ENCODE measurements at regions not wholly inside any gene's neighbourhood (a gene's known extent, or its start where the extent isn't known, plus 50 kb on each side); places are given as distances from the start of the nearest gene placed in this dataset.
"Not testable (repeated sequence)": the region's sequence is repeated elsewhere in the genome, so short reads cannot be mapped to it uniquely, and the experiment has no call there.

- DNase-seq (ENCODE audit: low read depth): no peak
These were observed 141.8 kb downstream of the SIM1 start for GRCh38 chr6:100322886-100323285.

- no peak for DNase-seq (ENCODE audit: low read depth)
These were observed 144.0 kb downstream of the SIM1 start for GRCh38 chr6:100320686-100321085.

GRCh38 chr6:100317031-100317430 lies 147.7 kb downstream of the SIM1 start:
- no peak for DNase-seq (ENCODE audit: low read depth)

GRCh38 chr6:100314186-100314585 lies 150.5 kb downstream of the SIM1 start:
- no peak for DNase-seq (ENCODE audit: low read depth)

DNA sequence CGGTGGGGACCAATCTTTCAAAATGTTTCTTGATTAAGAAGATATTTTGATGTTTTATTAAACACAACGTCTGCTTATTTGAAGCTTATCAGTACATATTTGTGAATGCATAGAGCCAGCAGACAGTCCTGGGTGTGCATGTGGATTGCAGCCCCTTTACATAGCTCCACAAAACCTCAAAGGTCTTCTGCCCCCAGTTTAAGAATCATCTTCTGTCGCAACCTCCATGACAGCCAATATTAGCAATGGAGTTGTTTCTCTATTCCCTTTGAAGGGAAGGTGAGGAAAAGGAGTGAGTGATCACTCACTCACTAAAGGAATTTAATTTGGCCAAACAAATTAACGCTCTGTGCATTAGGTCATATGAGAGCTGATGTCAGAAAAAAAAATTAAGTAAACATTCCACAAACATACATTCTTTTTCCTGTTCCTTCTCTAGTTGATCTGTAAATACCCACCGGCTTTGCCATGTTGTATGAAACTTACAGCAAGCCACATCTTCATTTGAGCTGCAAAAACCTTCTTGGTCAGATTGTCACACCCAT lies 152.9 kb downstream of the SIM1 start:
- DNase-seq (ENCODE audit: low read depth): no peak

- no peak for DNase-seq (ENCODE audit: low read depth)
These were observed 155.5 kb downstream of the SIM1 start for GRCh38 chr6:100309174-100309573.

DNA sequence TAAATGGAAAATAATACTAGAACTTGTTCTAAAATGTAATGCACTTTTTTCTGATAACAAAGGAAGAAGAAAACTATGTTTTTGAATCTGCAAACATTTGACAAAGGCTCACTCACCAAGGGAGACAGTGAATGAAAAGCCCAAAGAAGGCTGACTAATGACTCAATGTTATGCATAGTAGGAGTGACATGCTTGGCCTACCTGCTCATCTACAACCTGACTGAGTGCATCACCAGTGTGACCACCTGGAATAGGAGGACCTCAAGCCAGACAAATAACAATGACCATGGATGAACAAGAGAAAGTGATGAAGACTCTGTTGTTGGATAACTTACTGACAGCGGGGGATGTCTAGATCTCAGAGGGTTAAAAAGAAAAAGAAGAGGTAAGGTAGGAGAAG lies 157.2 kb downstream of the SIM1 start:
- no peak for DNase-seq (ENCODE audit: low read depth)

- DNase-seq (ENCODE audit: low read depth): no peak
These were observed 159.4 kb downstream of the SIM1 start for GRCh38 chr6:100305209-100305869.

DNA sequence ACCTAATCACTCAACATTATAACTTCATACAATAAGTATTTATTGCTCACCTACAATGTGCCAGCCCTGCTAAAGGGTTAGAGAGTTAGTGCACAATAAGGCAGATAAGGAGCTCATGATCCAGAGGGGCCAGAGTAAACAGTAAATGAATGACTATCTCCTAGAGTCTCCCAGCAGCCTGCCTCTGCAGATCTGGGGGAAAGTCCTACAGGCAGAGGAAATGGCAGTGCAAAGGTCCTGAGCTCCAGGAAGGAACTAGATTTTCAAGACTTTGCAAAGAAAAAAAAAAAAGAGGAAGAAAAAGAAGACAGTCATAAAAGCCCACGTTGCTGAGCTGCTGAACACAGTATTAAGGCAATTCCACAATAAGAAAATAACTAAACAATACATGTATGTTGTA lies 160.1 kb downstream of the SIM1 start:
- DNase-seq (ENCODE audit: low read depth): no peak

GRCh38 chr6:100301731-100302130 lies 163.0 kb downstream of the SIM1 start:
- DNase-seq (ENCODE audit: low read depth): no peak

DNA sequence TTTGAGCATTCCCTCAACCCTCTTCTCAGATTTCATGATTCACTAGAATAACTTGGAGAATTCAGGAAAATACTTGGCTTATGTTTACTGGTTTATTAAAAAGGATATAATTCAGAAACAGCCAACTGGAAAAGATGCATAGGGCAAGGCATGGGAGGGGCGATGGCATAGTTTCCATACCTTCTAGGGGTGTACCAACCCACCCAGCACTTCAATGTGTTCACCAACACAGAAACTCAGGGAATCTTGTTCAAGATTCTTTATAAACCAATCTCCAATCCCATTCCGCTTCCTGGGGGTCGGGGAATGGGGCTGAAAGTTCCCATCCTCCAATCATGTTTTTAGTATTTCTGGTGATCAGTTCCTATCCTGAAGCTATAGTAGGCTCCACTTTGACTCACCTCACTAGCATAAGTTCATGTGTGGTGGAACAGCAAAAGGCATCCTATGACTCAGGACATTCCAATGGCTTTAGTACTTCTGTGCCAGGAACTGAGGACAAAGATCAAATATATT lies 164.4 kb downstream of the SIM1 start:
- no peak for DNase-seq (ENCODE audit: low read depth)

DNA sequence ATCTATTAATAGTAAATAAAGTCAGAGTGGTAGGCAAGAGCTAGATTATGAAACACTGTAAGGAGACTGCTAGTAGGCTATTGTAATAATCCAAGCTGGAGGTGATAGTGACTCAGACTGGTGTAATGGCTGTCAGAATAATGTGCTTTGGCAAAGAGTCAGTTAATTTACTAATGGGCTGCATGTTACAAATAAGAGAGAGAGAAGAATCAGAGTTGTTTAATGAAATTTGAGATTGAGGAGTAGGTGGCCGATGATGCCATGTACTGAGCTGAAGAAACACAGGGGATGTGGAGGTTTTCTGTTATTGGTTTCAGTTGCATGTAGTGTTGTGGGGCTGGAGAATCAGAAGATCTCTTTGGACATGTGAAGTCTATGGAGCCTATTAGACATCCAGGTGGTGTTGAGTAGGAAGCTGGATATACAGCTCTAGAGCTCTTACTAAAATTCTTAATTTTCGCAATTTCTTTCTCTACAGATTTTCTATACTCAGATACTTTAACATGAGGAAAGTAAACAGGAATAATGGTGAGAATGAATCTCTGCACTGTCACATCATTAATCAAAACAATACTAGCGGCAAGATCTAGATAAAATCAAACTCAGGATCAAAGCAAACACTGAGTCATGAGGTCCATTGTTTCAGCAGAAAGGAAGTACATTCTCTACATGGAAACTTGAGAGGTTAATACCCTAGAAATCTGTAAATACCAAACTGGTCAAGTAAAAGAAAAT lies 167.7 kb downstream of the SIM1 start:
- no peak for DNase-seq (ENCODE audit: low read depth)

- DNase-seq (ENCODE audit: low read depth): not testable (repeated sequence)
These were observed 169.5 kb downstream of the SIM1 start for GRCh38 chr6:100295172-100295571.

DNA sequence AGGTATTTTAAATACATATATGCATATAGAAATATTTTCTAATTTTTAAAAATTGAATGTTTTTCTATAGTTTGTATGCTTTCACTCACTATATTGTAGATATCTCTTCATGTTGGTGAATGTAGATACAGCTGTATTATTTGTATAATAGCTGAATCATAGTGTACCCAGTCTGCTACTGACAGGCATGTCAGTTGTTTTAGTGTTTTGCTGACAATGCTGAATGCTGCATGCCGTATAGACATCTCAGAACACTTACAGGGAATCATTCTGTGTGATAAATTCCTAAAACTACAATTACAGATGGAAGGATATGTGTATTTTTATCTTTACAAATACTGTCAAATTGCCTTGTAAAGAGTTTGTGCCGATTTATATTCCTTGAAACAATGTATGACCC lies 175.4 kb downstream of the SIM1 start:
- DNase-seq (ENCODE audit: low read depth): no peak

DNA sequence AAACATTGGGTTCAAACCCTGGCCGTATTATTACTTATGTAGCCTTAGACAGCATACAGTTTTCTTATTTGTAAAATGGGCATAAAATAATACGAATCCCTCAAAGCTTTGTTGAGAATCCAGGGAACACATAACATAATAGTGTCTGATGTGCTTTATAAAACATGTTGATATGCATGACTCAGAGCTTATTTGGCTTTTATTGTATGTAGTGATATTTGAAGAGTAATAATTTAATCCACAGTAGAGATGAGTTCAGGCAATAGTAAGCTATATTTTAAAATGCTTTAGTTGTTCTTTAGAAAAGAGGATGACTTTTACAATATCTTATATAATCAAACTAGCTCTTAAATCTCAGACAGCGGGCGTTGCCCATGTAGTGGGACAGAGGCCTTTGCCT lies 176.4 kb downstream of the SIM1 start:
- no peak for DNase-seq (ENCODE audit: low read depth)

GRCh38 chr6:100283285-100283684 lies 181.4 kb downstream of the SIM1 start:
- DNase-seq (ENCODE audit: low read depth): no peak

DNA sequence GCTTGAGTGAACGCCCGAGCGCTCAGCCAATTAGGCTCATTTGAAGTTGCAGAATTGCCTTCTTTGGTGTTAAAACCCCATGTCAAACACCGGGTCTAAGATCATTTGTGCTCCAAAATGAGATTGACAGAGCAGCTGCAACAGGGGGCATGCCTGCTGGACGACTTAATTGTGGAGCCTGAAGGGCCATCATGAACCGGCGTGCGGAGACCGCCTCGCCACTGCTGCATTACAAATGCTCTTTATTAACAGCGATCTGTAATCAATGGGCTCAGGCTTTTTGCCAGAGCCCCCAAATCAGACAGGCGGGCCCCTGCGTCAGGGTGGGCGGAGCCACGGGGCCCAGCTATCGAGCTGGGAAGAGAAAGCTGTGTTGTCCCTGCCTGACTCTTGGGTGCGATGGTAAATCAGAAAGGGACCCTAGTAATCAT lies 183.2 kb downstream of the SIM1 start:
- no peak for DNase-seq (ENCODE audit: low read depth)

GRCh38 chr6:100276311-100277057 lies 188.2 kb downstream of the SIM1 start:
- no peak for DNase-seq (ENCODE audit: low read depth)

GRCh38 chr6:100274147-100274546 lies 190.6 kb downstream of the SIM1 start:
- no peak for DNase-seq (ENCODE audit: low read depth)

DNA sequence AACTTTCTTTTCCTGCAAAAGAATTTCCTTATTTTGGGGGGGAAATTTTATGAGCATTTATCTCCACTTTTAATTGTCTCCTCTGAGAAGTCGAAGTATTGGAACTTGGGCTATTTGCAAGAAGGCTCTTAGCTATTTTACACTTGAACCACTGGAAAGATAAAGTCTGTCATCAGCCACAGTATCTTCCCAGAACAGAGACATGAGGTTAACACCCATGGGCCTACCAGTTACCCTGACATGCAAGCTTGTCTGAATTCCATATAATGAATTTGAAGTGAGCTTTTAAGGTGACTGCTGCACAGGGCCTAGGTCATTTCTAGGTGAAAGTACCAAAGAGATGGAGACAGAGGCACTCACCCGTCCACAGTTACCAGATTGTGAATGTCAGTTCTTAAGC lies 193.1 kb downstream of the SIM1 start:
- DNase-seq (ENCODE audit: low read depth): no peak

DNA sequence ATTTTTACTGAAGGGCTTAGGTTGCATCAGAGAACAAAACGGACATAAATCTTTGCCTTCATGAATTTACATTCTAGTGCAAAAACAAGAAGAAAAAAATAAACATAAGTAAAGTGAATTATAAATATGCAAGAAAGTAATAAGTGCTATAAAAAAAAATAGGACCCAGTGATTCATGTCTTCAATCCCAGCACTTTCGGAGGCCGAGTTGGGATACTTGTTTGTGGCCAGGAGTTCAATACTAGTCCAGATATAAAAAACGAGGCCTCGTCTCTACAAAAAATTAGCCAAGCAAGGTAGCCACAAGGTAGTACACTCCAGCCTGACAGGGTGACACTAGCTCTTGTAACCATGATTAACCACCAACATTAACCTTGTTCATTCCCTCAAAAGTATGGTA lies 193.5 kb downstream of the SIM1 start:
- DNase-seq (ENCODE audit: low read depth): no peak

GRCh38 chr6:100269189-100269588 lies 195.5 kb downstream of the SIM1 start:
- DNase-seq (ENCODE audit: low read depth): no peak

GRCh38 chr6:100268326-100268725 lies 196.4 kb downstream of the SIM1 start:
- no peak for DNase-seq (ENCODE audit: low read depth)

All from stimulated activated CD8-positive, alpha-beta memory T cell treated with anti-CD3 and anti-CD28 coated beads, Interleukin-15, amount 100 ng/mL, for 1 hour (primary cell).